Stomach (tissue), 8 donors: ENCODE measurements at regions not wholly inside any gene's neighbourhood (a gene's known extent, or its start where the extent isn't known, plus 50 kb on each side); places are given as distances from the start of the nearest gene placed in this dataset.

Source experiments
- DNase-seq, 2 donors: peaks; one replicate each; pipeline versions ENCODE4 v3.0.0 to v3.0.0-alpha.2; 2013 to 2019
- H3K27ac ChIP-seq, 5 donors: fragments of 200-600 bp in 4 of 5; sonication (generic) in 4 of 5; one replicate each; pipeline ENCODE4 v1.5.1; 2013 to 2019; ENCODE audit warnings: mild to moderate bottlenecking in 1 of 5, moderate library complexity in 1 of 5
- H3K27me3 ChIP-seq, 3 donors: fragments of 200-600 bp; sonication (generic); one replicate each; pipeline ENCODE4 v1.5.1; 2017 to 2019; ENCODE audit warnings: mixed run types in 1 of 3
- H3K36me3 ChIP-seq, 4 donors: fragments of 200-600 bp; sonication (generic); 1 replicate in 3 of 4; 2 replicates in 1 of 4; pipeline ENCODE4 v1.5.1; 2016 to 2019
- H3K4me1 ChIP-seq, 4 donors: fragments of 200-600 bp; sonication (generic); one replicate each; pipeline ENCODE4 v1.5.1; 2016 to 2019
- H3K4me3 ChIP-seq, 4 donors: fragments of 200-600 bp; sonication (generic) in 3 of 4; one replicate each; pipeline ENCODE4 v1.5.1; 2016 to 2019; ENCODE audit warnings: mild to moderate bottlenecking in 1 of 4
- H3K9me3 ChIP-seq, 4 donors: fragments of 200-600 bp; sonication (generic); one replicate each; pipeline ENCODE4 v1.5.1; 2016 to 2019
- EP300 ChIP-seq: sonication (generic); formaldehyde crosslinking; IDR thresholded peaks from one replicate; pipeline ENCODE4 v1.6.1; 2017; ENCODE audit warnings: antibody characterized with exemption
- POLR2A ChIP-seq, 4 donors: fragments of 450-650 bp; IDR thresholded peaks; one replicate each; pipeline ENCODE4 v1.6.1; 2016; ENCODE audit warnings: antibody characterized with exemption in 4 of 4, control low read depth in 2 of 4, mild to moderate bottlenecking in 1 of 4, moderate library complexity in 1 of 4
- POLR2AphosphoS5 ChIP-seq, 3 donors: sonication (generic); formaldehyde crosslinking; IDR thresholded peaks; one replicate each; pipeline ENCODE4 v1.6.1; 2016; ENCODE audit warnings: antibody characterized with exemption in 3 of 3
- WGBS, 5 donors: extraction: QIAGEN DNeasy Blood & Tissue Kit in 3 of 5; methylation state at CpG; one replicate each; pipeline versions ENCODE4 v1.1.5 to v1.1.7; 2013 to 2018; 5-methylcytosine and 5-hydroxymethylcytosine counted together
- intact Hi-C: fragments of 100-400 bp; cut with DNase I; formaldehyde crosslinking; loops from one replicate; pipeline ENCODE4 v1.15.1; 2023; ENCODE audit warnings: low total_unique reads
- TF ChIP-seq, protein P1 (sequence below), 7 experiments: fragments of 450-650 bp in 4 of 7; fragments of 200-600 bp in 3 of 7; sonication (generic) in 3 of 7; IDR thresholded peaks; one replicate each; pipeline ENCODE4 v1.5.1; 2016 to 2019; ENCODE audit warnings: antibody characterized with exemption in 7 of 7, control low read depth in 2 of 7, mild to moderate bottlenecking in 1 of 7
- donor health status: healthy with polysubstance abuse.
- donor health status: Bipolar disorder and iron deficiency.
- donor health status: healthy.

GRCh38 chr9:2992427-2992826, 148.5 kb upstream of the PUM3 start:
- Histone ChIP-seq H3K27ac (no peak overlapping the region), H3K9me3 (no peaks in the 10 kb centered on the region), H3K4me3 (no peak overlapping the region), H3K27me3 (peaks cover 0 to 9% (median 0%) of the 10 kb centered on the region in 3 donors), H3K4me1 (no peaks in the 10 kb centered on the region), H3K36me3 (no peaks in the 10 kb centered on the region)
- WGBS, 5 donors, result 25 to 41% (median 29%) methylated on average over 1 of the region's 1 CpG
- intact Hi-C loops, result no loop called here
- TF ChIP-seq POLR2AphosphoS5 (IDR thresholded peaks at IDR 0.05), result no peak
- no peak for TF ChIP-seq POLR2A (IDR thresholded peaks at IDR 0.05)
- TF ChIP-seq, protein P1, sequence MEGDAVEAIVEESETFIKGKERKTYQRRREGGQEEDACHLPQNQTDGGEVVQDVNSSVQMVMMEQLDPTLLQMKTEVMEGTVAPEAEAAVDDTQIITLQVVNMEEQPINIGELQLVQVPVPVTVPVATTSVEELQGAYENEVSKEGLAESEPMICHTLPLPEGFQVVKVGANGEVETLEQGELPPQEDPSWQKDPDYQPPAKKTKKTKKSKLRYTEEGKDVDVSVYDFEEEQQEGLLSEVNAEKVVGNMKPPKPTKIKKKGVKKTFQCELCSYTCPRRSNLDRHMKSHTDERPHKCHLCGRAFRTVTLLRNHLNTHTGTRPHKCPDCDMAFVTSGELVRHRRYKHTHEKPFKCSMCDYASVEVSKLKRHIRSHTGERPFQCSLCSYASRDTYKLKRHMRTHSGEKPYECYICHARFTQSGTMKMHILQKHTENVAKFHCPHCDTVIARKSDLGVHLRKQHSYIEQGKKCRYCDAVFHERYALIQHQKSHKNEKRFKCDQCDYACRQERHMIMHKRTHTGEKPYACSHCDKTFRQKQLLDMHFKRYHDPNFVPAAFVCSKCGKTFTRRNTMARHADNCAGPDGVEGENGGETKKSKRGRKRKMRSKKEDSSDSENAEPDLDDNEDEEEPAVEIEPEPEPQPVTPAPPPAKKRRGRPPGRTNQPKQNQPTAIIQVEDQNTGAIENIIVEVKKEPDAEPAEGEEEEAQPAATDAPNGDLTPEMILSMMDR (IDR thresholded peaks at IDR 0.05), result no peak
- no peak for TF ChIP-seq EP300
- DNase-seq, result peak; percentile 37 to 74

- intact Hi-C loops, result no loop called here
- H3K9me3 ChIP-seq, result no peaks in the 10 kb centered on the region
- TF ChIP-seq, protein P1 (IDR thresholded peaks at IDR 0.05), result no peak
- TF ChIP-seq EP300 (no peak), POLR2AphosphoS5 (IDR thresholded peaks at IDR 0.05) (no peak), POLR2A (IDR thresholded peaks at IDR 0.05) (no peak)
Measured at GRCh38 chr9:2991292-2991691, 147.4 kb upstream of the PUM3 start.

DNA sequence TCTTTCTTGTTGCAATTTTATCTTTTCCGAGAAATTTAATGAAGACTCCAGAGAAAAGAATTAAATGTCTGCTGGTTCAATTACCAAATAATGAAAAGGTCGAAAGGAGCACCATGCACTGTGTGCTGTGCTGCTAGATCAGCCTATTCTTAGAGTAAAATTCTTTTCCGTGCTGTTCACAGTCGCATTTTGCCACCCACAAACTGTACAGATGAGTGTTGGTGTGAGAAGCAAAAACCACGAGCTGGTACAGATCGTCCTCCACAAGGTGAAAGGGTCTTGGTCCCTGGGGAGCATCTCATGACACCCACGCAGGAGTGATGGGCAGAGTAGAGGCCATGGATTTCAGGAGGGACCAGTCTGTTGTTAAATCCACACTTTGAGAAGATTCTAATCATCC, 143.8 kb upstream of the PUM3 start:
- no peak overlapping the region for H3K4me3 ChIP-seq
- WGBS, 5 donors, result 73 to 84% (median 79%) methylated on average over 7 of the region's 7 CpGs
- intact Hi-C loops, result no loop called here
- no peak for TF ChIP-seq POLR2A (IDR thresholded peaks at IDR 0.05)
- TF ChIP-seq, protein P1 (IDR thresholded peaks at IDR 0.05), result no peak
- no peak for TF ChIP-seq POLR2AphosphoS5 (IDR thresholded peaks at IDR 0.05)
- no peak for TF ChIP-seq EP300
- no peak for DNase-seq
- H3K27ac ChIP-seq, result no peak overlapping the region
- no peaks in the 10 kb centered on the region for H3K4me1 ChIP-seq
- no peaks in the 10 kb centered on the region for H3K9me3 ChIP-seq
- H3K36me3 ChIP-seq, result no peaks in the 10 kb centered on the region
- peaks cover 0 to 9% (median 0%) of the 10 kb centered on the region in 3 donors for H3K27me3 ChIP-seq

More at GRCh38 chr9:2991292-2991691, 147.4 kb upstream of the PUM3 start:
- peaks cover 0 to 9% (median 0%) of the 10 kb centered on the region in 3 donors for H3K27me3 ChIP-seq
- H3K4me1 ChIP-seq, result no peaks in the 10 kb centered on the region
- H3K36me3 ChIP-seq, result no peaks in the 10 kb centered on the region
- H3K27ac ChIP-seq, result no peak overlapping the region
- no peak for DNase-seq
- H3K4me3 ChIP-seq, result no peak overlapping the region

DNA sequence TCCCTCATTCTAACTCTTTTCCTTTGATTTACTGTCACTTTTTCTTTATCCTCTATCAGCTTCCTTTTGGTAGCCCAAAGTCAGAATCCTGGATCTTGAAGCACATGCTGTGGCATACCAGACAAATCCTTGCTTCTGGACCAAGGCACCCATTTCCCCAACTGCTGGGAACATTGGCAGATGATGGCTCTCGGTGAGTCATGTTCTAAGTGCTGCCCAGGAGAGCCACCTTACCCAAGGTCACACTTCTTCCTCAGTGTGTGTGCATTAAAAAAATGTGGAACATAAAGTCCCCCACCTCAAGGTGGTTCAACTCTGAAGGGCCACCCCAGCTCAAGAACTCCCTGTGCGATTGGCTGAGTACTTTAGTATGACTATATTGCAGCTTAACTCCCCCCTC, 141.4 kb upstream of the PUM3 start:
- no peak for TF ChIP-seq POLR2A (IDR thresholded peaks at IDR 0.05)
- TF ChIP-seq, protein P1 (IDR thresholded peaks at IDR 0.05), result no peak
- TF ChIP-seq POLR2AphosphoS5 (IDR thresholded peaks at IDR 0.05), result no peak
- no peak for TF ChIP-seq EP300
- Histone ChIP-seq H3K27me3 (peaks cover 0 to 9% (median 0%) of the 10 kb centered on the region in 3 donors), H3K36me3 (no peaks in the 10 kb centered on the region), H3K27ac (no peak overlapping the region), H3K4me3 (no peak overlapping the region), H3K4me1 (no peaks in the 10 kb centered on the region), H3K9me3 (no peaks in the 10 kb centered on the region)
- 87 to 95% (median 94%) methylated on average over 2 of the region's 2 CpGs for WGBS, 5 donors
- DNase-seq, result no peak
- intact Hi-C loops, result no loop called here
